A673 (cell line): ENCODE measurements at regions not wholly inside any gene's neighbourhood (a gene's known extent, or its start where the extent isn't known, plus 50 kb on each side); places are given as distances from the start of the nearest gene placed in this dataset.

Experiments used
- CTCF ChIP-seq: fragments of 300-800, 200-600 bp; sonication (generic); conservative IDR thresholded peaks from 2 replicates; pipeline ENCODE4 v1.5.1; 2017; ENCODE audit warnings: low read depth, mild to moderate bottlenecking, antibody characterized with exemption, low read length, moderate library complexity, mixed read lengths
- EZH2 ChIP-seq: fragments of 200-600 bp; sonication (generic); IDR thresholded peaks from 2 replicates; pipeline ENCODE4 v1.6.1; 2017; ENCODE audit warnings: borderline replicate concordance, low read depth, mild to moderate bottlenecking, mixed read lengths, antibody characterized with exemption, low read length; ENCODE audit not compliant: poor library complexity, severe bottlenecking

GRCh38 chr6:14306151-14306906 lies 188.8 kb downstream of the CD83 start:
- TF ChIP-seq CTCF (no peak), EZH2 (no peak)
